Vagina (tissue), 2 donors: ENCODE measurements at regions not wholly inside any gene's neighbourhood (a gene's known extent, or its start where the extent isn't known, plus 50 kb on each side); places are given as distances from the start of the nearest gene placed in this dataset.

ENCODE experiments used
- DNase-seq, 2 donors: peaks; one replicate each; pipeline ENCODE4 v3.0.0-alpha.2; 2017; ENCODE audit errors: extremely low spot score in 2 of 2
- H3K27ac ChIP-seq: fragments of 200-600 bp; sonication (generic); one replicate; pipeline ENCODE4 v1.5.1; 2019
- H3K27me3 ChIP-seq: fragments of 200-600 bp; sonication (generic); one replicate; pipeline ENCODE4 v1.5.1; 2019
- H3K36me3 ChIP-seq, 2 donors: fragments of 200-600 bp; sonication (generic); one replicate each; pipeline ENCODE4 v1.5.1; 2017 to 2019
- H3K4me1 ChIP-seq: fragments of 200-600 bp; sonication (generic); one replicate; pipeline ENCODE4 v1.5.1; 2019
- H3K4me3 ChIP-seq, 2 donors: fragments of 200-600 bp; sonication (generic); 1 replicate in 1 of 2; 2 replicates in 1 of 2; pipeline ENCODE4 v1.5.1; 2016 to 2019
- H3K9me3 ChIP-seq: fragments of 200-600 bp; sonication (generic); one replicate; pipeline ENCODE4 v1.5.1; 2019
- CTCF ChIP-seq, 3 experiments: fragments of 450-650 bp in 2 of 3; fragments of 200-600 bp in 1 of 3; sonication (generic) in 1 of 3; IDR thresholded peaks; one replicate each; pipeline ENCODE4 v1.5.1; 2017 to 2019; ENCODE audit warnings: antibody characterized with exemption in 3 of 3, mild to moderate bottlenecking in 2 of 3, moderate library complexity in 2 of 3
- POLR2A ChIP-seq, 2 donors: fragments of 450-650 bp; IDR thresholded peaks; one replicate each; pipeline ENCODE4 v1.6.1; 2017; ENCODE audit warnings: antibody characterized with exemption in 2 of 2, mild to moderate bottlenecking in 2 of 2, moderate library complexity in 2 of 2
- POLR2AphosphoS5 ChIP-seq, 2 donors: sonication (generic); formaldehyde crosslinking; IDR thresholded peaks; one replicate each; pipeline ENCODE4 v1.9.0; 2017; ENCODE audit warnings: antibody characterized with exemption in 2 of 2, mild to moderate bottlenecking in 2 of 2, low read depth in 1 of 2; ENCODE audit not compliant: insufficient read depth in 1 of 2
- intact Hi-C: fragments of 100-400 bp; cut with DNase I; formaldehyde crosslinking; loops from one replicate; pipeline ENCODE4 v1.15.1; 2023

- no peak overlapping the region for H3K4me3 ChIP-seq
- no peak overlapping the region for H3K27ac ChIP-seq
- intact Hi-C loops, result no loop called here
- H3K27me3 ChIP-seq, result no peaks in the 10 kb centered on the region
- no peak for TF ChIP-seq POLR2AphosphoS5 (IDR thresholded peaks at IDR 0.05; ENCODE audit: insufficient read depth in 1 of 2, low read depth in 1 of 2)
- no peak for TF ChIP-seq POLR2A (IDR thresholded peaks at IDR 0.05)
- TF ChIP-seq CTCF (IDR thresholded peaks at IDR 0.05), result no peak
- peak in 1 of 2 donors; percentile 46 for DNase-seq
- no peaks in the 10 kb centered on the region for H3K36me3 ChIP-seq
- peaks cover 10% of the 10 kb centered on the region for H3K4me1 ChIP-seq
- H3K9me3 ChIP-seq, result no peaks in the 10 kb centered on the region
These were observed 155.9 kb upstream of the SHB start for GRCh38 chr9:38224941-38225340.

GRCh38 chr9:38216572-38216971, 147.5 kb upstream of the SHB start:
- Histone ChIP-seq H3K27me3 (no peaks in the 10 kb centered on the region), H3K4me1 (no peaks in the 10 kb centered on the region), H3K9me3 (no peaks in the 10 kb centered on the region), H3K4me3 (no peak overlapping the region), H3K27ac (no peak overlapping the region), H3K36me3 (no peaks in the 10 kb centered on the region)
- TF ChIP-seq POLR2AphosphoS5 (IDR thresholded peaks at IDR 0.05; ENCODE audit: insufficient read depth in 1 of 2, low read depth in 1 of 2), result no peak
- TF ChIP-seq CTCF (IDR thresholded peaks at IDR 0.05), result no peak
- TF ChIP-seq POLR2A (IDR thresholded peaks at IDR 0.05), result no peak
- intact Hi-C loops, result no loop called here
- no peak for DNase-seq

GRCh38 chr9:38215465-38215864, 146.4 kb upstream of the SHB start:
- Histone ChIP-seq H3K9me3 (no peaks in the 10 kb centered on the region), H3K27ac (no peak overlapping the region), H3K36me3 (no peaks in the 10 kb centered on the region), H3K27me3 (no peaks in the 10 kb centered on the region), H3K4me3 (no peak overlapping the region), H3K4me1 (no peaks in the 10 kb centered on the region)
- TF ChIP-seq POLR2A (IDR thresholded peaks at IDR 0.05) (no peak), CTCF (IDR thresholded peaks at IDR 0.05) (no peak), POLR2AphosphoS5 (IDR thresholded peaks at IDR 0.05; ENCODE audit: insufficient read depth in 1 of 2, low read depth in 1 of 2) (no peak)
- DNase-seq, result no peak
- intact Hi-C loops, result no loop called here

GRCh38 chr9:38214432-38214831, 145.4 kb upstream of the SHB start:
- Histone ChIP-seq H3K36me3 (no peaks in the 10 kb centered on the region), H3K27me3 (no peaks in the 10 kb centered on the region), H3K9me3 (no peaks in the 10 kb centered on the region), H3K4me1 (no peaks in the 10 kb centered on the region), H3K27ac (no peak overlapping the region), H3K4me3 (no peak overlapping the region)
- TF ChIP-seq POLR2A (IDR thresholded peaks at IDR 0.05), result no peak
- no peak for TF ChIP-seq POLR2AphosphoS5 (IDR thresholded peaks at IDR 0.05; ENCODE audit: insufficient read depth in 1 of 2, low read depth in 1 of 2)
- TF ChIP-seq CTCF (IDR thresholded peaks at IDR 0.05), result no peak
- intact Hi-C loops, result no loop called here
- no peak for DNase-seq

- no peaks in the 10 kb centered on the region for H3K4me1 ChIP-seq
- TF ChIP-seq POLR2A (IDR thresholded peaks at IDR 0.05) (no peak), POLR2AphosphoS5 (IDR thresholded peaks at IDR 0.05; ENCODE audit: insufficient read depth in 1 of 2, low read depth in 1 of 2) (no peak), CTCF (IDR thresholded peaks at IDR 0.05) (no peak)
- no peaks in the 10 kb centered on the region for H3K36me3 ChIP-seq
- H3K4me3 ChIP-seq, result no peak overlapping the region
- intact Hi-C loops, result no loop called here
- no peaks in the 10 kb centered on the region for H3K27me3 ChIP-seq
- DNase-seq, result no peak
- no peak overlapping the region for H3K27ac ChIP-seq
- H3K9me3 ChIP-seq, result no peaks in the 10 kb centered on the region
These were observed 144.7 kb upstream of the SHB start for GRCh38 chr9:38213631-38214299.
